ENCODE measurements at regions not wholly inside any gene's neighbourhood (a gene's known extent, or its start where the extent isn't known, plus 50 kb on each side); places are given as distances from the start of the nearest gene placed in this dataset.
"Not testable (repeated sequence)": the region's sequence is repeated elsewhere in the genome, so short reads cannot be mapped to it uniquely, and the experiment has no call there.

DNA sequence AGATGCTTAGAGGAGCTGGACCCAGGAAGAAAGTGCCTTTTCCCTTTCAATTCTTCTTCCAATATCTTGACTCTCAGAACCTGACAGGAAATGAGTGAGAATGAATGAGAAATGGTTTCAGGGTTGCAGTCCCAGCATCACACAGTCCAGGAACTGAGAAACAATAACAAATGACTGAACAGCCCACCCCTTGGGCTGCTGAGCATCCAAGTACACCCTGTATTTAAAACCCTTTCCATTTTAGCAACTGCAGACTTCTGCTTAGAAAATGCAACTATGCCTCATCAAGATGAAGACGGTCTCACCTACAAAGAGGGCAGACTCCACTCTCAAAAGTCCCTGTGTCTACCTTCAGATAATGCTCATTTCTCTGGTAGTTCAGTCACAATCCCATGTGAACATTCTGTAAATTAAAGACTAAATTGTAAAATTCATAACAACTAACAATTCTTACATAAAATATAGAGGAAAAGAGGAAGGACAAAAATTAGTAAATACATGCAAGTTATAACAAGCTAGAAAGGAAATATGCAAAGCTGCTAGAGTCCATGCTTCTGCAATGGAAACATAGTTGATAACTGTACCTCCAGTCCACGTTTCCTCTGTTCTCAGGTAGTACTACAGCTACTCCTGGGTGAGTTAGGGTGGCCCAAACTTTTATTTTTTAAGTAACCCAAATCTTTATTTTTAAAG, 316.5 kb downstream of the ICE1 start:
- TF ChIP-seq, protein P1, sequence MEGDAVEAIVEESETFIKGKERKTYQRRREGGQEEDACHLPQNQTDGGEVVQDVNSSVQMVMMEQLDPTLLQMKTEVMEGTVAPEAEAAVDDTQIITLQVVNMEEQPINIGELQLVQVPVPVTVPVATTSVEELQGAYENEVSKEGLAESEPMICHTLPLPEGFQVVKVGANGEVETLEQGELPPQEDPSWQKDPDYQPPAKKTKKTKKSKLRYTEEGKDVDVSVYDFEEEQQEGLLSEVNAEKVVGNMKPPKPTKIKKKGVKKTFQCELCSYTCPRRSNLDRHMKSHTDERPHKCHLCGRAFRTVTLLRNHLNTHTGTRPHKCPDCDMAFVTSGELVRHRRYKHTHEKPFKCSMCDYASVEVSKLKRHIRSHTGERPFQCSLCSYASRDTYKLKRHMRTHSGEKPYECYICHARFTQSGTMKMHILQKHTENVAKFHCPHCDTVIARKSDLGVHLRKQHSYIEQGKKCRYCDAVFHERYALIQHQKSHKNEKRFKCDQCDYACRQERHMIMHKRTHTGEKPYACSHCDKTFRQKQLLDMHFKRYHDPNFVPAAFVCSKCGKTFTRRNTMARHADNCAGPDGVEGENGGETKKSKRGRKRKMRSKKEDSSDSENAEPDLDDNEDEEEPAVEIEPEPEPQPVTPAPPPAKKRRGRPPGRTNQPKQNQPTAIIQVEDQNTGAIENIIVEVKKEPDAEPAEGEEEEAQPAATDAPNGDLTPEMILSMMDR (IDR thresholded peaks at IDR 0.05; ENCODE audit: borderline replicate concordance, control extremely low read depth, extremely low read depth, insufficient read depth, missing control alignments), result no peak
- in situ Hi-C loops (cut with MboI; ENCODE audit: low sequenced_read_pairs, unreplicated experiment), result no loop called here
- no peak for DNase-seq (ENCODE audit: low spot score)

DNA sequence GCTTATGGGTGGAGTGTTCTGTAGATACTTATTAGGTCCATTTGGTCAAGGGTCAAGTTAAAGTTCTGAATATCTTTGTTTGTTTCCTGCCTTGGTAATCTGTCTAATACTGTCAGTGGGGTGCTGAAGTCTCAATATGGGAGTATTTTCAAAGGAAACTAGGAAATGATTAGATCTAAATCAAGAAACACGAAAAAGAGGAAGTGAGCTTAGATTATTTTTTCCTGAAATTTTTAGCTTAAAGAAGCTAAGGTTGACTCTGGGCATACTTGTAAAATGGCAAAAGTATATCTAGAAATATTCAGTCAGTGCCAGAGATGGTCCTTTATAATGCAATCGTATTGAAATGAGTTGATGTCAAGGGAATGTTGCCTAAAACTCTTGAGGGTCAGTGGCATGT, 313.5 kb downstream of the ICE1 start:
- no peak for DNase-seq (ENCODE audit: low spot score)
- in situ Hi-C loops (cut with MboI; ENCODE audit: low sequenced_read_pairs, unreplicated experiment), result no loop called here
- TF ChIP-seq, protein P1 (IDR thresholded peaks at IDR 0.05; ENCODE audit: borderline replicate concordance, control extremely low read depth, extremely low read depth, insufficient read depth, missing control alignments), result no peak

DNA sequence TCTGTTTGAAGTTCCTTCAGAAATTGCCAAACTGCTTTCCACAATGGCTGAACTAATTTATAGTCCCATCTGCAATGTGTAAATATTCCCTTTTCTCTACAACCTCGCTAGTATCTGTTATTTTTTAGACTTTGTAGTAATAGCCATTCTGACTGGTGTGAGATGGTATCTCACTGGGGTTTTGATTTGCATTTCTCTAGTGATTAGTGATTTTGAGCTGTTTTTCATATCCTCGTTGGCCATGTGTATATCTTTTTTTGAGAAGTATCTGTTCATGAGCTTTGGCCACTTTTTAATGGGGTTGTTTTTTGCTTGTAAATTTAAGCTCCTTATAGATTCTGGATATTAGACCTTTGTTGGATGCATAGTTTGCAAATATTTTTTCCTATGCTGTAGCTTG, 310.6 kb downstream of the ICE1 start:
- in situ Hi-C loops (cut with MboI; ENCODE audit: low sequenced_read_pairs, unreplicated experiment); DNase-seq (ENCODE audit: low spot score): not testable (repeated sequence)

DNA sequence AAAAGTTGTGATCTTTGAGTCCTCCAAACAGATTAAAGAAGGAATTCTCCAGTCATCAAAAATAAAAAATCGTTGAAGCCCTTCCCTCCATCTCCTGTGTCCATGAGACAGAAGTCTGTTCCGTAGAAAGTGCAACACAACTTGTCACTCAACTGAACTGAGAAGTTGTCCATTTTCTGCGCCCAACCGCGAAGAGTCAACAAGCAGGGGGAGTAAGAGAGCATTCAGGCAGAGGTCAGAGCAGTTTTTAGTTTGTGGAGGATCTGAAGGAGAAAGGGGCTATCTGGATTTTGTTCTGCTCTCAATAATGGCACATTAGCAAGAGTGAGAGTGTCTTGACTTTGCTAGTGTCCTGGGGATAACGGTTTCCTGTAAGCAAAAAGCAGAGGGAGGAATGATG, 303.9 kb downstream of the ICE1 start:
- TF ChIP-seq, protein P1 (IDR thresholded peaks at IDR 0.05; ENCODE audit: borderline replicate concordance, control extremely low read depth, extremely low read depth, insufficient read depth, missing control alignments), result no peak
- no peak for DNase-seq (ENCODE audit: low spot score)
- in situ Hi-C loops (cut with MboI; ENCODE audit: low sequenced_read_pairs, unreplicated experiment), result no loop called here

DNA sequence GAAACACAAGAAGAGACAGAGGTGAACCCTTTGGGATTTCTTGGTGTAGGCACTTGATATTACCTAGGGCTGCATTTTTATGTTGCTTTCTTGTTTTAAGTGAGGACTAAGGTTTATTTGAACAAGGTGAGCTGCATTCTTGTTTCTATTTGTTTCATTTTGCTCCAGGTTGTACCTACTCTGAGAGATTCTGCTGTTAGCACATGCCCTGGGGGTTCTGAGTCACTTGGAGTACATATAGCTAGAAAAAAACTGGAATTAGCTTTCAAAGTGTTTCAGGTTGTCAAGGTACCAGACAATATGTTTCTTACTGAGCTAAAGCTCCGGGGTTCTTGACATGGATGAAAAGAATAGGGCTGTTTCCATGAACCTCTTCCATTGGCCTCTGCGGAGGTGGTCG, 299.4 kb downstream of the ICE1 start:
- no peak for DNase-seq (ENCODE audit: low spot score)
- TF ChIP-seq, protein P1 (IDR thresholded peaks at IDR 0.05; ENCODE audit: borderline replicate concordance, control extremely low read depth, extremely low read depth, insufficient read depth, missing control alignments), result no peak

DNA sequence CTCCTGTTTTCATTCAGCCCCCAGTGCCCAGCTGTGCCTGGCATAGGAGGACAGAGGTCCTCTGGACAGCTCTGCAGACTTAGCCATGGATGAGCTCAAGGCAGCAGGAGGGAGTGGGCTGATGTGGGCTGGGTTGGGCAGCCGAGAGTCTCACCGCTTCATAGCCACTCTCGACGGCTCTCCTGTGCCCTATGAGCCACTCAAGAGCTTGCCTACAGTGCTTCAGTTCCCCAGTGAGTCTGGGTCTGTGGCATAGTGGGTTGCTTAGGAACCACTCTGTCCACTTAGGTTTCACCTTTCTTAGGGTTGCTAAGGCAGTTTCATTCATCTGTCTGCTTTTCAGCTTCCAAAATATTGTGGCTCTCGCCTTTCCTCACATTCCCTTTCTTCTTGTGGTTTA, 296.8 kb downstream of the ICE1 start:
- no peak for DNase-seq (ENCODE audit: low spot score)
- in situ Hi-C loops (cut with MboI; ENCODE audit: low sequenced_read_pairs, unreplicated experiment), result no loop called here
- TF ChIP-seq, protein P1 (IDR thresholded peaks at IDR 0.05; ENCODE audit: borderline replicate concordance, control extremely low read depth, extremely low read depth, insufficient read depth, missing control alignments), result no peak

More for the DNA sequence above, 299.4 kb downstream of the ICE1 start:
- in situ Hi-C loops (cut with MboI; ENCODE audit: low sequenced_read_pairs, unreplicated experiment), result no loop called here

DNA sequence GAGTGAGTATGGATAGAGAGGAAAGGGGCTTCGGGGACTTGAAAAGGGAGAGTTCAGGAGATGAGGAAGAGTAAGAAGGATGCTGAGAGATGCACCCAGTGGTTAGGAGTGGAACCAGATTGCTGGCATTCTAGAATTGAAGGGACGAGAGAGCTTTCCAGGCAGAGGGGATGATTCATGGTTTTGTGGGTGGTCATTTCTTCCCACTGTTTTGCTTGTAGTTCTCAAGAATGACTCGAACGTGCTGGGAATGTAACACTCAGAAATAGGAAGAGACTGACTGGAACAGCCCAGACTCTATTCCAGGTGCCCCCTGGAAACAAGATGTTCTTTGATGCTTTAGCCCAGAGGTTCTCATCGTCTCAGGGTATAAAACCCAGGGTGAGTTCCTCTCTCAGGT, 294.2 kb downstream of the ICE1 start:
- no peak for DNase-seq (ENCODE audit: low spot score)
- in situ Hi-C loops (cut with MboI; ENCODE audit: low sequenced_read_pairs, unreplicated experiment), result no loop called here
- TF ChIP-seq, protein P1 (IDR thresholded peaks at IDR 0.05; ENCODE audit: borderline replicate concordance, control extremely low read depth, extremely low read depth, insufficient read depth, missing control alignments), result no peak

All from GM13976 (cell line).